B cell (primary cell): ENCODE measurements at regions not wholly inside any gene's neighbourhood (a gene's known extent, or its start where the extent isn't known, plus 50 kb on each side); places are given as distances from the start of the nearest gene placed in this dataset.

Source experiments
- CTCF ChIP-seq: fragments of 200-600 bp; IDR thresholded peaks from one replicate; pipeline ENCODE4 v1.8.0; 2022; ENCODE audit warnings: antibody characterized with exemption, mild to moderate bottlenecking
- EZH2 ChIP-seq: IDR thresholded peaks from 2 replicates; pipeline ENCODE4 v1.6.1; 2012; ENCODE audit warnings: borderline replicate concordance, low read depth, mild to moderate bottlenecking, moderate library complexity, low read length; ENCODE audit not compliant: insufficient read depth, poor library complexity, severe bottlenecking

GRCh38 chr1:4408380-4408779 is 246.0 kb upstream of the AJAP1 start:
- TF ChIP-seq CTCF (no peak), EZH2 (no peak)
